ENCODE measurements at regions not wholly inside any gene's neighbourhood (a gene's known extent, or its start where the extent isn't known, plus 50 kb on each side); places are given as distances from the start of the nearest gene placed in this dataset.

- no peaks in the 10 kb centered on the region for H3K4me1 Mint-ChIP-seq (ENCODE audit: low read depth)
- no peak for TF ChIP-seq CTCF (IDR thresholded peaks at IDR 0.05)
- H3K27me3 Mint-ChIP-seq (ENCODE audit: insufficient read depth), result no peaks in the 10 kb centered on the region; the same call in 1 of the 2 replicates
- H3K36me3 Mint-ChIP-seq (ENCODE audit: low read depth), result no peaks in the 10 kb centered on the region
- no peak overlapping the region for H3K4me3 Mint-ChIP-seq
- no peak overlapping the region for H3K27ac Mint-ChIP-seq
- DNase-seq, result no peak
- H3K9me3 Mint-ChIP-seq, result peaks cover 12% of the 10 kb centered on the region; the same call in 1 of the 2 replicates
Measured at GRCh38 chr5:8213701-8214240, 344.8 kb downstream of the MTRR start.

DNA sequence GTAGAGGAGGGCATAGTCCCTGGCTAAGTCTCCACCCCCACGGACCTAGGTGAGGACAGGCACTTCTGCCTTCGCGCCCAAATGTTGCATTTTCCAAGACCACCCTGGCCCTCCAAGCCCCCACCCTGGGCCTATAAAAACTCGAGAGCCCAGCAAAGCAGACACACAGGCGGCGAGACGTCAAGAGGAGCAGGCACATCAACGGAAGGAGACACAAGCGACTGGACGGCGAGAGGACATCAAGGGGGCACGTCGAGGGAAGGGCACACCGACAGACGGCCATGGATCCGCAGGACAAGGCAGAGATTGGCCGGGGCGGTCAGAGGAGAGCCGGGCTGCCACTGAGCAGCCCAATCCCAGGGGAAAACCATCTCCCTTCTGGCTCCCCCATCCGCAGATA, 348.0 kb downstream of the MTRR start:
- TF ChIP-seq CTCF (IDR thresholded peaks at IDR 0.05), result no peak
- H3K27me3 Mint-ChIP-seq (ENCODE audit: insufficient read depth), result peaks cover 2% of the 10 kb centered on the region
- H3K9me3 Mint-ChIP-seq, result peaks cover 18% of the 10 kb centered on the region; the same call in 1 of the 2 replicates
- no peaks in the 10 kb centered on the region for H3K4me1 Mint-ChIP-seq (ENCODE audit: low read depth)
- no peak overlapping the region for H3K27ac Mint-ChIP-seq
- H3K4me3 Mint-ChIP-seq, result no peak overlapping the region
- DNase-seq, result no peak
- no peaks in the 10 kb centered on the region for H3K36me3 Mint-ChIP-seq (ENCODE audit: low read depth)

DNA sequence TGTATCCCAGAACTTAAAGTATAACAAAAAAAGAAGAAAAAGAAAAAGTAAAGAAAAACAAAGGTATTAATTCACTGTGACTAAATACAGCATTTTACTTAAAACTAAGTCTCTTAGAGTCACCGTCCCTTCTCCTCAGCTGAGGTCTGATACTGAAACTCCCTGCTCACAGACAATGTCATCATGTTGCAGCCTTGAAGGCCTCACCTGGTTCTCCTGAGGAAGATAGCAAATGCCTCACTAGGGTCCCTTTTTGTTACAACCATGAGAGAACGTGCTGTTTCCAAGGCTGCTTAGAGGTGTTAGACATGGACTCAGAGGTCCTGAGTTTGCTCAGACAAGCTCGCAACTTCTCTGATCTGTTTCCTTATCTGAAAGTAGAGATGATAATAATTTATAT, 357.2 kb downstream of the MTRR start:
- H3K9me3 Mint-ChIP-seq, result peaks cover 24% of the 10 kb centered on the region
- peaks cover 2% of the 10 kb centered on the region; the same call in 1 of the 2 replicates for H3K27me3 Mint-ChIP-seq (ENCODE audit: insufficient read depth)
- H3K4me1 Mint-ChIP-seq (ENCODE audit: low read depth), result no peaks in the 10 kb centered on the region
- no peak overlapping the region for H3K27ac Mint-ChIP-seq
- H3K4me3 Mint-ChIP-seq, result no peak overlapping the region
- no peaks in the 10 kb centered on the region for H3K36me3 Mint-ChIP-seq (ENCODE audit: low read depth)
- DNase-seq, result no peak
- no peak for TF ChIP-seq CTCF (IDR thresholded peaks at IDR 0.05)

DNA sequence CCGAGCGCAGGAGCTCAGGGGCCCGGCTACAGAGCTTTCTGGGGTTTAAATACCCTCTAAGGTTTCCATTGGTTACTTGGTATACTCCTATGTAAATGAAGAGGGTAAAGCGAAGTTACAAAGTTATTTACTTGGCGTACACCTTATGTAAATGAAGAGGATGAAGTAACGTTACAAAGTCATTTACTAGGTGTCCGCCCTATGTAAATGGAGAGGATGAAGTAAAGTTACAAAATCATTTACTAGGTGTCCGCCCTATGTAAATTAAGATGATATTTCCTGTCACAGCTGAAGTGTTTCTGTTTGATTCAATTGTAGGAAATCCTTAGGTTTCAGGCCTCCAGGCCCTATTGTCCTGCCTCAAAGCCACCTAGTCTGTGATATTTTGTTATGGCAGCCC, 358.2 kb downstream of the MTRR start:
- Mint-ChIP-seq H3K27ac (no peak overlapping the region), H3K36me3 (ENCODE audit: low read depth) (no peaks in the 10 kb centered on the region), H3K27me3 (ENCODE audit: insufficient read depth) (no peaks in the 10 kb centered on the region), H3K9me3 (peaks cover 16% of the 10 kb centered on the region), H3K4me3 (peak overlapping the region; percentile 64; the same call in 1 of the 2 replicates), H3K4me1 (ENCODE audit: low read depth) (no peaks in the 10 kb centered on the region)
- TF ChIP-seq CTCF (IDR thresholded peaks at IDR 0.05), result no peak
- no peak for DNase-seq

GRCh38 chr5:8229551-8229950, 360.6 kb downstream of the MTRR start:
- H3K4me3 Mint-ChIP-seq, result no peak overlapping the region
- no peaks in the 10 kb centered on the region for H3K36me3 Mint-ChIP-seq (ENCODE audit: low read depth)
- H3K9me3 Mint-ChIP-seq, result peaks cover 5% of the 10 kb centered on the region; the same call in 1 of the 2 replicates
- H3K27ac Mint-ChIP-seq, result no peak overlapping the region
- no peaks in the 10 kb centered on the region for H3K4me1 Mint-ChIP-seq (ENCODE audit: low read depth)
- TF ChIP-seq CTCF (IDR thresholded peaks at IDR 0.05), result no peak
- no peak for DNase-seq
- H3K27me3 Mint-ChIP-seq (ENCODE audit: insufficient read depth), result no peaks in the 10 kb centered on the region

GRCh38 chr5:8230868-8231267, 361.9 kb downstream of the MTRR start:
- Mint-ChIP-seq H3K9me3 (peaks cover 5% of the 10 kb centered on the region; the same call in 1 of the 2 replicates), H3K4me3 (no peak overlapping the region), H3K36me3 (ENCODE audit: low read depth) (no peaks in the 10 kb centered on the region), H3K4me1 (ENCODE audit: low read depth) (no peaks in the 10 kb centered on the region), H3K27ac (no peak overlapping the region), H3K27me3 (ENCODE audit: insufficient read depth) (no peaks in the 10 kb centered on the region)
- DNase-seq, result no peak
- no peak for TF ChIP-seq CTCF (IDR thresholded peaks at IDR 0.05)
